Activated B cell treated with CpG ODN at 0.5 μM for 24 hours (primary cell): ENCODE measurements at regions not wholly inside any gene's neighbourhood (a gene's known extent, or its start where the extent isn't known, plus 50 kb on each side); places are given as distances from the start of the nearest gene placed in this dataset.
A peak's percentile ranks its signal among the peaks of the same experiment; 100 is the strongest.
"Not testable (repeated sequence)": the region's sequence is repeated elsewhere in the genome, so short reads cannot be mapped to it uniquely, and the experiment has no call there.

Source experiments
- ATAC-seq: fragments of 200-7000 bp; cut with Tn5 transposase; one replicate; pipeline ENCODE4 v1.10.0; 2021; ENCODE audit warnings: low read depth, mild to moderate bottlenecking, moderate library complexity
- CTCF ChIA-PET: fragments of 350-600 bp; sonication (Branson Sonifier 250); formaldehyde crosslinking; loops from one replicate; lab custom pipeline; 2021; ENCODE audit warnings: antibody characterized with exemption; lab: Charles Lee
- POLR2A ChIA-PET: fragments of 350-600 bp; sonication (Branson Sonifier 250); formaldehyde crosslinking; loops from one replicate; lab custom pipeline; 2021; ENCODE audit warnings: antibody characterized with exemption; lab: Charles Lee
- DNase-seq: peaks from one replicate; pipeline ENCODE4 v3.0.0; 2022
- H3K27ac Mint-ChIP-seq: one replicate; pipeline ENCODE4 v1.8.0; 2020; ENCODE audit warnings: mixed read lengths
- H3K27me3 Mint-ChIP-seq: one replicate; pipeline ENCODE4 v1.8.0; 2021; ENCODE audit warnings: mixed read lengths
- H3K36me3 Mint-ChIP-seq: one replicate; pipeline ENCODE4 v1.8.0; 2021; ENCODE audit warnings: low read depth, mixed read lengths
- H3K4me1 Mint-ChIP-seq: one replicate; pipeline ENCODE4 v1.8.0; 2021; ENCODE audit warnings: mixed read lengths
- H3K4me3 Mint-ChIP-seq: one replicate; pipeline ENCODE4 v1.8.0; 2020; ENCODE audit warnings: mild to moderate bottlenecking, mixed read lengths
- H3K9me3 Mint-ChIP-seq: one replicate; pipeline ENCODE4 v1.8.0; 2020; ENCODE audit warnings: mixed read lengths
- intact Hi-C: fragments of 100-400 bp; cut with micrococcal nuclease; formaldehyde crosslinking; loops from one replicate; pipeline ENCODE4 v1.15.1; 2024
- TF ChIP-seq, protein P1 (sequence below): fragments of 200-600 bp; IDR thresholded peaks from one replicate; pipeline ENCODE4 v1.8.0; 2022; ENCODE audit warnings: antibody characterized with exemption, mild to moderate bottlenecking

DNA sequence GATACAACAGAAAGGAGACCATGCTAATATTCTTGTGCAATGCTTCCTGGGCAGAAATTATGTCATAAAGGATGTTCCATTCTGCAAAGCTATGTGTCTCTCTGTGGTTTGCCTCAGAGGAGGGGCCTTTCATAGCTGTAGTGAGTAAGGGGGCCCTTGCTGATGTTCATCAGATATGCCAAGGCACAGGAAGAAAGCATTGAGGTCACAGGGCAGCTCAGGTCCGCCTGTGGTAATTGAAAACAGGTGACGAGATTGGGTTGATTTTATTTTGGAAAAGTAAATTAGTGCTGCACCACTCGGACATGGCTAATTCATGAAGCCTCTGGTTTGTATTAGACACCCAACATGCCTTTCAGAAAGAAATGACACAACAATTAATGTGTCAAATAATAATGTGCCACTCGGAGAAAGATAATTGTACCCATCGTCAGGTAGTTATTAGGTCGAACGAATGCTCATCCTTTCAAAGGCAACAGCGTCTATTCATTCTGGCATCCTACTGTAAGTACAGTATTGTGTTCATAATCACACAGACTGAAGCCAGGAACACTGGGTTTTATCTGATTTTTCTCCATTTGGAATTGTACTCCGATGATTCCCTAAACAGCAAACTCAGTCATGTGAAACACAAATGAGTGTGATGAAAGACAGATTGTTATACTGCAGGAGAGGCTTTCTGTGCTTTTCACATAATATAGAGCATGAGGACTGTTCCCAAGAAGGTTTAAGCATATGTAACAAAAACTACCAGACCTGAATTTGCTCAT, 421.6 kb upstream of the KLF12 start:
- no peak for ATAC-seq
- H3K27ac Mint-ChIP-seq, result no peak overlapping the region
- CTCF ChIA-PET, result no interaction called here

DNA sequence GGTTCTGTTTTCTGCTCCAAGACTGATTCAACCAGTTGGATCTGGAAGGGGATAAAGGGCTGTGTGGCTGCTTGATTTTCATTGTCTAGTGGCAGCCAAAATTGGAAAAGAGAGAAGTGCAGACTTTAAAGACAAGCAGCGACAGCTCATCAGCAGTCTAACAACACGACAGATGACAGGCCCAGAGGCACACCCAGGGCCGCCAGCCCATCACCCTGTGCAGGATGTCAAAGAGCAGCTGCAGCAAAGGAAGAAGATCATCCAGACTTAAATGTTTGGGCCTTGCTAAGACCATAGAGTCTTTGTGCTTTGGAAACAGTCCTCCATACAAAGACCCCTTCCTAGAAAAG, 421.0 kb upstream of the KLF12 start:
- ChIA-PET POLR2A (no interaction called here), CTCF (no interaction called here)
- DNase-seq, result no peak
- Mint-ChIP-seq H3K27ac (peak overlapping the region; percentile 41), H3K4me3 (no peak overlapping the region), H3K4me1 (peaks cover 28% of the 10 kb centered on the region), H3K36me3 (no peaks in the 10 kb centered on the region), H3K27me3 (no peaks in the 10 kb centered on the region), H3K9me3 (no peaks in the 10 kb centered on the region)
- intact Hi-C loops, result no loop called here
- ATAC-seq, result no peak
- TF ChIP-seq, protein P1, sequence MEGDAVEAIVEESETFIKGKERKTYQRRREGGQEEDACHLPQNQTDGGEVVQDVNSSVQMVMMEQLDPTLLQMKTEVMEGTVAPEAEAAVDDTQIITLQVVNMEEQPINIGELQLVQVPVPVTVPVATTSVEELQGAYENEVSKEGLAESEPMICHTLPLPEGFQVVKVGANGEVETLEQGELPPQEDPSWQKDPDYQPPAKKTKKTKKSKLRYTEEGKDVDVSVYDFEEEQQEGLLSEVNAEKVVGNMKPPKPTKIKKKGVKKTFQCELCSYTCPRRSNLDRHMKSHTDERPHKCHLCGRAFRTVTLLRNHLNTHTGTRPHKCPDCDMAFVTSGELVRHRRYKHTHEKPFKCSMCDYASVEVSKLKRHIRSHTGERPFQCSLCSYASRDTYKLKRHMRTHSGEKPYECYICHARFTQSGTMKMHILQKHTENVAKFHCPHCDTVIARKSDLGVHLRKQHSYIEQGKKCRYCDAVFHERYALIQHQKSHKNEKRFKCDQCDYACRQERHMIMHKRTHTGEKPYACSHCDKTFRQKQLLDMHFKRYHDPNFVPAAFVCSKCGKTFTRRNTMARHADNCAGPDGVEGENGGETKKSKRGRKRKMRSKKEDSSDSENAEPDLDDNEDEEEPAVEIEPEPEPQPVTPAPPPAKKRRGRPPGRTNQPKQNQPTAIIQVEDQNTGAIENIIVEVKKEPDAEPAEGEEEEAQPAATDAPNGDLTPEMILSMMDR, result no peak

More for the DNA sequence above, 421.6 kb upstream of the KLF12 start:
- Mint-ChIP-seq H3K4me3 (no peak overlapping the region), H3K36me3 (no peaks in the 10 kb centered on the region), H3K9me3 (no peaks in the 10 kb centered on the region), H3K27me3 (no peaks in the 10 kb centered on the region), H3K4me1 (peaks cover 34% of the 10 kb centered on the region)
- intact Hi-C loops, result no loop called here
- DNase-seq, result no peak
- TF ChIP-seq, protein P1, result no peak
- POLR2A ChIA-PET, result no interaction called here

DNA sequence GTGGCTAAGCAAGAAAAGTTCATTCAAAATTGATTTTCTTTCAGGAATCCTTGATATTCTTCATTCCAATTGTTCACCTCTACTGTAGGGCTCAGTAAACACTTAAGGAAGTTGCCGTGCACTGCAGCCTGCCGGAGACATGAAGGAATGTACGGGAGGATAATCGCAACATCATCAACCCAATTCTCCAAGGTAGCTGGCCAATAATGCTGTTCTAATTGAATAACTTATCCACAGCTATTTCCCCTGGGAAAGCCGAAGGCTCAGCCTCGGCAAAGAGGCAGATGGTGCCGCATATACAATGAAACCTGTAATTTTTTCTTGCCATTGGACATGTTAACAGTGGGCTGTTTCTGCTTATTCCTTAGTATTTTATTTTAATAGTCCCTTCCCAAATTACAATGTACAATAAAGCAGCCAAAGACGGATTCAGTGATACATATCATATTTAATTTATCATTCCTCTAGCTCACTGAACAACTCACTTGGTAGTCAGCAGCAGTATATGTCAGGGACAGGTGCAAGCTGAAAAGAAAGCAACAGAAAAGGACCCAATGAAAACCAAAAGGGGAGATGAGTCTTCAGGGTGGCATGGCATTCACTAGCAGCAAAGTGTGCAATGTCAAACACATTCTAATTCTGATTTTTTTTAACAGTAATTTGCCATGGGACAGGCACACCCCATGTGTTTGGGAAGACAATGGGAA, 420.5 kb upstream of the KLF12 start:
- DNase-seq, result no peak
- POLR2A ChIA-PET, result no interaction called here
- Mint-ChIP-seq H3K27ac (peak overlapping the region; percentile 41), H3K4me3 (no peak overlapping the region), H3K4me1 (peaks cover 23% of the 10 kb centered on the region), H3K9me3 (no peaks in the 10 kb centered on the region), H3K27me3 (no peaks in the 10 kb centered on the region), H3K36me3 (no peaks in the 10 kb centered on the region)
- TF ChIP-seq, protein P1, result no peak
- intact Hi-C loops, result no loop called here
- CTCF ChIA-PET, result no interaction called here
- no peak for ATAC-seq

DNA sequence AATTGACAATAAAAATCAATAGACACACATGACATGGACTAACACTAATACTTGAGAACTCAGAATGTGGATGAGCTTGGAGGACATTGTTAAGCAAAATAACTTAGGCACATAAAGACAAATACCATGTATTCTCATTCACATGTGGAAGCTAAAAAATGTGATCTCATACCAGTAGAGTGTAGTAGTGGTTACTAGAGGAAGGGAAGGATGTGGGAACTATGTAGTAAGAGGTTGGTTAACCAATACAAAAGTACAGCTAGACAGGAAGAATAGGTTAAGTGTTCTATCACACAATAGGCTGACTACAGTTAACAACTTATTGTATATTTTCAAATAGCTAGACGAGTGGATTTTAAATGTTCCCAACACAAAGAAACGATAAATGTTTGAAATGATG, 415.8 kb upstream of the KLF12 start:
- H3K4me1 Mint-ChIP-seq, result peaks cover 3% of the 10 kb centered on the region
- TF ChIP-seq, protein P1, result no peak
- intact Hi-C loops, result no loop called here
- H3K27me3 Mint-ChIP-seq, result no peaks in the 10 kb centered on the region
- no peak for ATAC-seq
- POLR2A ChIA-PET, result no interaction called here
- H3K27ac Mint-ChIP-seq, result no peak overlapping the region
- no peak for DNase-seq
- H3K4me3 Mint-ChIP-seq, result no peak overlapping the region
- no peaks in the 10 kb centered on the region for H3K36me3 Mint-ChIP-seq
- CTCF ChIA-PET, result no interaction called here
- no peaks in the 10 kb centered on the region for H3K9me3 Mint-ChIP-seq

DNA sequence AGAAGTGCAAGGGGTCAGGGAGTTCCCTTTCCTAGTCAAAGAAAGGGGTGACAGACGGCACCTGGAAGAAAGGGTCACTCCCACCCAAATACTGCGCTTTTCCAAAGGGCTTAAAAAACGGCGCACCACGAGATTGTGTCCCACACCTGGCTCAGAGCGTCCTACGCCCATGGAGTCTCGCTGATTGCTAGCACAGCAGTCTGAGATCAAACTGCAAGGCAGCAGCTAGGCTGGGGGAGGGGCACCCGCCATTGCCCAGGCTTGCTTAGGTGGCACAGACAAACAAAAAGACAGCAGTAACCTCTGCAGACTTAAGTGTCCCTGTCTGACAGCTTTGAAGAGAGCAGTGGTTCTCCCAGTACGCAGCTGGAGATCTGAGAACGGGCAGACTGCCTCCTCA, 402.4 kb upstream of the KLF12 start:
- H3K4me3 Mint-ChIP-seq, DNase-seq, H3K27me3 Mint-ChIP-seq, H3K4me1 Mint-ChIP-seq, H3K36me3 Mint-ChIP-seq, H3K9me3 Mint-ChIP-seq, POLR2A ChIA-PET, H3K27ac Mint-ChIP-seq, CTCF ChIA-PET, ATAC-seq, intact Hi-C loops: not testable (repeated sequence)
